DND-41 (cell line): ENCODE measurements at regions not wholly inside any gene's neighbourhood (a gene's known extent, or its start where the extent isn't known, plus 50 kb on each side); places are given as distances from the start of the nearest gene placed in this dataset.

Experiments used
- ATAC-seq: fragments of 200-7000 bp; cut with Tn5 transposase; 3 replicates; pipeline ENCODE4 v1.9.1; 2021; ENCODE audit warnings: low read depth; ENCODE audit not compliant: insufficient read depth
- DNase-seq: peaks from one replicate; pipeline ENCODE4 v3.0.0-alpha.2; 2020
- H2AFZ ChIP-seq: 2 replicates; pipeline ENCODE4 v1.6.0; 2012; ENCODE audit warnings: low read depth, low read length
- H3K27ac ChIP-seq: 2 replicates; pipeline ENCODE4 v1.5.1; 2012; ENCODE audit warnings: low read length, inconsistent platforms
- H3K27me3 ChIP-seq: fragments of 200-600 bp; sonication (generic); 2 replicates; pipeline ENCODE4 v1.6.0; 2012; ENCODE audit warnings: low read length, mild to moderate bottlenecking, inconsistent platforms; ENCODE audit not compliant: insufficient read depth, poor library complexity
- H3K36me3 ChIP-seq: 2 replicates; pipeline ENCODE4 v1.5.1; 2012; ENCODE audit warnings: low read length, inconsistent platforms; ENCODE audit not compliant: insufficient read depth
- H3K4me1 ChIP-seq: 2 replicates; pipeline ENCODE4 v1.5.1; 2012; ENCODE audit warnings: mild to moderate bottlenecking, low read length; ENCODE audit not compliant: insufficient read depth
- H3K4me2 ChIP-seq: 2 replicates; pipeline ENCODE4 v1.6.0; 2012; ENCODE audit warnings: mild to moderate bottlenecking, moderate library complexity, low read length, inconsistent platforms; ENCODE audit not compliant: insufficient read depth
- H3K4me3 ChIP-seq, 2 experiments: fragments of 200-600 bp in 1 of 2; shearing (Covaris generic) in 1 of 2; 2 replicates each; pipeline ENCODE4 v1.5.1; 2012 to 2016; ENCODE audit warnings: inconsistent platforms in 2 of 2, low read length in 2 of 2, mild to moderate bottlenecking in 2 of 2, low read depth in 1 of 2, moderate library complexity in 1 of 2
- H3K79me2 ChIP-seq: 2 replicates; pipeline ENCODE4 v1.6.0; 2012; ENCODE audit warnings: low read length, inconsistent platforms; ENCODE audit not compliant: insufficient read depth
- H3K9ac ChIP-seq: 2 replicates; pipeline ENCODE4 v1.6.0; 2012; ENCODE audit warnings: low read depth, mild to moderate bottlenecking, inconsistent platforms, low read length, moderate library complexity
- H3K9me3 ChIP-seq: 2 replicates; pipeline ENCODE4 v1.5.1; 2012; ENCODE audit warnings: low read length, moderate library complexity, mild to moderate bottlenecking, inconsistent platforms; ENCODE audit not compliant: insufficient read depth, severe bottlenecking
- H4K20me1 ChIP-seq: 2 replicates; pipeline ENCODE4 v1.6.0; 2012; ENCODE audit warnings: low read length; ENCODE audit not compliant: insufficient read depth
- CTCF ChIP-seq: IDR thresholded peaks from 2 replicates; pipeline ENCODE4 v1.5.1; 2012; ENCODE audit warnings: borderline replicate concordance, low read length, moderate library complexity, mild to moderate bottlenecking; ENCODE audit not compliant: poor library complexity, severe bottlenecking; ENCODE audit errors: extremely low read depth
- EZH2 ChIP-seq: IDR thresholded peaks from 3 replicates; pipeline ENCODE4 v1.6.1; 2012; ENCODE audit warnings: borderline replicate concordance, low read depth, mild to moderate bottlenecking, moderate library complexity, low read length, inconsistent platforms; ENCODE audit not compliant: severe bottlenecking

- no peak overlapping the region for H3K4me2 ChIP-seq
- no peak overlapping the region for H3K9ac ChIP-seq
- H3K79me2 ChIP-seq, result no peaks in the 10 kb centered on the region
Observed at GRCh38 chr3:13200465-13200864, 127.2 kb upstream of the IQSEC1 start.

GRCh38 chr3:13199899-13200451, 126.7 kb upstream of the IQSEC1 start:
- Histone ChIP-seq H3K4me1 (peaks cover 7% of the 10 kb centered on the region; the same call in 1 of the 2 replicates), H2AFZ (no peak overlapping the region), H3K9ac (no peak overlapping the region), H3K36me3 (no peaks in the 10 kb centered on the region), H3K79me2 (no peaks in the 10 kb centered on the region), H4K20me1 (0 out of 2 replicates have a peak, but pooled peaks cover under 1% of the 10 kb centered on the region), H3K9me3 (no peaks in the 10 kb centered on the region), H3K27me3 (no peaks in the 10 kb centered on the region), H3K27ac (no peak overlapping the region), H3K4me2 (no peak overlapping the region), H3K4me3 (no peak overlapping the region)
- DNase-seq (no peak), ATAC-seq (no peak)
- TF ChIP-seq CTCF, result no peak
- no peak for TF ChIP-seq EZH2

More at GRCh38 chr3:13200465-13200864, 127.2 kb upstream of the IQSEC1 start:
- Histone ChIP-seq H4K20me1 (0 out of 2 replicates have a peak, but pooled peaks cover 4% of the 10 kb centered on the region), H3K9me3 (no peaks in the 10 kb centered on the region), H3K4me1 (peaks cover 7% of the 10 kb centered on the region; the same call in 1 of the 2 replicates), H2AFZ (no peak overlapping the region), H3K36me3 (no peaks in the 10 kb centered on the region), H3K4me3 (no peak overlapping the region), H3K27ac (no peak overlapping the region), H3K27me3 (no peaks in the 10 kb centered on the region)
- DNase-seq (no peak), ATAC-seq (no peak)
- TF ChIP-seq CTCF (no peak), EZH2 (no peak)

GRCh38 chr3:13199006-13199776, 126.0 kb upstream of the IQSEC1 start:
- ATAC-seq (no peak), DNase-seq (no peak)
- Histone ChIP-seq H3K4me2 (no peak overlapping the region), H2AFZ (no peak overlapping the region), H3K9me3 (no peaks in the 10 kb centered on the region), H3K9ac (no peak overlapping the region), H3K79me2 (no peaks in the 10 kb centered on the region), H4K20me1 (no peaks in the 10 kb centered on the region), H3K36me3 (no peaks in the 10 kb centered on the region), H3K4me1 (peaks cover 7% of the 10 kb centered on the region; the same call in 1 of the 2 replicates), H3K27me3 (no peaks in the 10 kb centered on the region), H3K27ac (no peak overlapping the region), H3K4me3 (no peak overlapping the region)
- TF ChIP-seq EZH2 (no peak), CTCF (no peak)
